Retinal pigment epithelial cell (primary cell): ENCODE measurements at regions not wholly inside any gene's neighbourhood (a gene's known extent, or its start where the extent isn't known, plus 50 kb on each side); places are given as distances from the start of the nearest gene placed in this dataset.

Experiments
- DNase-seq: peaks from one replicate; pipeline ENCODE4 v3.0.0-alpha.2; 2010; ENCODE audit warnings: low read depth
- H3K4me3 ChIP-seq: 2 replicates; pipeline ENCODE4 v1.5.1; 2011; ENCODE audit warnings: mild to moderate bottlenecking, low read length, control low read depth, moderate library complexity
- CTCF ChIP-seq: conservative IDR thresholded peaks from 2 replicates; pipeline ENCODE4 v1.5.1; 2011; ENCODE audit warnings: low read depth, low read length, control low read depth, inconsistent platforms

GRCh38 chr1:105317976-105318375 lies 1568.3 kb downstream of the AMY1C start:
- TF ChIP-seq CTCF = no peak
- no peak overlapping the region for H3K4me3 ChIP-seq
- DNase-seq = no peak

GRCh38 chr1:105326886-105327285 lies 1577.2 kb downstream of the AMY1C start:
- TF ChIP-seq CTCF = no peak
- no peak for DNase-seq
- no peak overlapping the region for H3K4me3 ChIP-seq

DNA sequence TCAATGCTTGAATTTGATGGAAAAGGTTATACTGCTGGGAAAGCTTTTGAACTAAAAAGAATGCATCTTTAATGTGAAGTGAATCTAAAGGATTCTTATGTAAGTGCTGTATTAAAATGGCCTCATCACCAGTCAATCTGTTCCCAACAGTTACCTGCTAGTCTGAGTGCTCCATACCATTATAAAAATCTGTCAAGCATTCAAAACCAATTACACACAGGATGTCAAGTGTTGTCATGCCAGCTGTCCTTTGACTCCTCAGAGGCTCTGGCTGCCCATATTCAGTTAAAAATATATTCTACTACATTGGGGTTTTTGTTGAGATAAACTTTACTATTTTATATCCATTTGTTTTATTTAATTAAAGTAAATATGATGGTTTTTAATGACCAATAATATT lies 1587.7 kb downstream of the AMY1C start:
- no peak for DNase-seq
- H3K4me3 ChIP-seq = no peak overlapping the region
- no peak for TF ChIP-seq CTCF

DNA sequence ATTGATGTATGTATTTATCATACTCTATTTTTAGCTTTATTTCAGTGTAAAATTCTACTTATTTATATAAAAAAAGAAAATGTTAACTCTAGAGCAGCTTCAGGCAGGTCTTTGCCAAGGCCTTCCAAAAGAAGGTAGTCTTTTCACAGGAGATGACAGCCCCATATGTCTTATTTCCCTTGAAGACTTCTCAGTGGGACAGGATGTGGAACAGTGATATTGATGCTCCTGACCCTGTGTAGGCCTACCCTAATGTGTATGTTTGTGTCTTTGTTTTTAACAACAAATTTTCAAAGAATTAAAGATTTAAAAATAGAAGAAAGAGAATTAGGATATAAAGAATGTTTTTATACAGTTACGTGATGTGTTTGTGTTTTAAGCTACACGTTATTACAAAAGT lies 1593.6 kb downstream of the AMY1C start:
- no peak for DNase-seq
- no peak overlapping the region for H3K4me3 ChIP-seq
- no peak for TF ChIP-seq CTCF

DNA sequence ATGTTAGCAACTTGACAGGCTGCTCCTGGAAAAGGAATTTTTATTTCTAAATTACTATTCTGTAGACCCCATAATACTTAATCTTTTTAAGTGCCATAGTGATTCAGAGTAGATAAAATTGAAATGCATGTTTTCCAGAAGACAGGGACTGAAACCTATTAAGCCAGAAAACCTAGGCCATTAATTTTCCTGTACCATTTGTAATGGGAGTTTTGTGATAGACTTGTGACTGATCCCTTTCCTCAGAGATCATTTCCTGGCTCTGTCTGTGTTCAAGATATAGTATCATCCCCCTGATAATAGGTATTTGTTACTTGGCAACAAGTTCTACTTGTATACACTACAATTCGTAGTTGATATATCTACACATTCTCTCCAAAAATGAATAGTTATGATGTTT lies 1609.8 kb downstream of the AMY1C start:
- no peak for DNase-seq
- TF ChIP-seq CTCF = no peak
- no peak overlapping the region for H3K4me3 ChIP-seq

DNA sequence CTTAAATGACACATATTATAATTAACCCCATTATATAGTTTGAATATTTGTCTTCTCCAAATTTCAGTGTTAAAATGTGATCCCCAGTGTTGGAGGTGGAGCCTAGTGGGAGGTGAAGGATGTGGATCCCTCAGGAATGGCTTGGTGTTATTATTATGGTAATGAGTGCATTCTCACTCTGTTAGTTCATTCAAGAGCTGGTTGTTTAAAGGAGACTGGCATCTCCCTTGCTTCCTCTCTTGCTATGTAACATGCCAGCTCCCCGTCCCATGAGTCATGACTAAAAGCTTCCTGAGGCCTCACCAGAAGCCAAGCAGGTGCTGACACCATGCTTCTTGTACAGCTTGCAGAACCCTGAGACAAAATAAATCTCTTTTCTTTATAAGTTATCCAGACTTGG lies 1612.7 kb downstream of the AMY1C start:
- no peak overlapping the region for H3K4me3 ChIP-seq
- DNase-seq = no peak
- TF ChIP-seq CTCF = no peak

DNA sequence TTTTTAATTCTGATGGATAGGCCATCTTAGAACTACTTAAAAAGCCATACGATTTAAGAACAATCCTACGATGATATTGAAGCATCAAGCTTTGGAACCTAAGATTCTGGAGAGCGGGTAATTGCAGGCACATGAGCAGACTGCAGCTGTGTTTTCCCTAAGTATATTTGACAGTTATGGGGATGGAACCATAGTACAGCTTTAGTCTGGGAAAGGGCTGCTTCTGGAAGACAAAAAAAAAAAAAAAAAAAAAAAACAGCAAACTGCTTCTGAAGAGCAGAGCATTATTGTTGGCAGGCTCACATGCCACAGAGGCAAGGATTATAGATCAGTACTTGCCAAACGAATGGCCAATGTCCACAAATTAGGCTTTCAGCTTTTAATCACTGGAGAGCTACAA lies 1618.7 kb downstream of the AMY1C start:
- no peak overlapping the region for H3K4me3 ChIP-seq
- TF ChIP-seq CTCF = no peak
- no peak for DNase-seq
